Right atrium auricular region (tissue), 2 donors: ENCODE measurements at regions not wholly inside any gene's neighbourhood (a gene's known extent, or its start where the extent isn't known, plus 50 kb on each side); places are given as distances from the start of the nearest gene placed in this dataset.

Experiments
- DNase-seq: peaks from one replicate; pipeline ENCODE4 v3.0.0-alpha.2; 2019; ENCODE audit warnings: low spot score
- H3K27ac ChIP-seq, 2 donors: fragments of 200-600 bp; sonication (generic); 1 replicate in 1 of 2; 2 replicates in 1 of 2; pipeline ENCODE4 v1.5.1; 2016 to 2019
- H3K27me3 ChIP-seq, 2 donors: fragments of 200-600 bp; sonication (generic); one replicate each; pipeline versions ENCODE4 v1.5.1 to v1.6.0; 2017 to 2019
- H3K36me3 ChIP-seq: fragments of 200-600 bp; sonication (generic); one replicate; pipeline ENCODE4 v1.5.1; 2016
- H3K4me1 ChIP-seq, 2 donors: fragments of 200-600 bp; sonication (generic); one replicate each; pipeline versions ENCODE4 v1.5.1 to v1.6.0; 2017 to 2019
- H3K4me3 ChIP-seq, 2 donors: fragments of 200-600 bp; sonication (generic); 1 replicate in 1 of 2; 2 replicates in 1 of 2; pipeline ENCODE4 v1.5.1; 2017 to 2019; ENCODE audit warnings: mild to moderate bottlenecking in 1 of 2, moderate library complexity in 1 of 2
- H3K9me3 ChIP-seq, 2 donors: fragments of 200-600 bp; sonication (generic); one replicate each; pipeline ENCODE4 v1.5.1; 2019
- TF ChIP-seq, protein P1 (sequence below), 2 donors: fragments of 200-600 bp; sonication (generic); IDR thresholded peaks; one replicate each; pipeline ENCODE4 v1.5.1; 2019; ENCODE audit warnings: antibody characterized with exemption in 2 of 2

DNA sequence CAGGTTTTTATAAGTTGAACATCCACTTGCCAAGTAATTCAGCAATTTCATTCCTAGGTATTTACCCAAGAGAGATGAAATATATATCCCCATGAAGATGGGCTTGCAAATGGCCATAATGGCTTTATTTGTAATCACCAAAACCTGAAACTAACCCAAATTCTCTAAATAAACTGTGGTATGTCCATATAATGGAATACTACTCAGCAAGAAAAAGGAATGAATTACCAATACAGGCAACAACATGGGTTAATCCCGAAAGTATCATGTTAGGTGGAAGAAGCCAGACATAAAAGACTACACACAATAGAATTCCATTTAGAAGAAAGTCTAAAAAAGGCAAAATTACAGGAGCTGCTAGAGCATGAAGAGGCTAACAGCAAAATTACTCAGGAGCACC lies 101.4 kb upstream of the PPP2R2D start:
- Histone ChIP-seq H3K9me3 (peaks cover 0 to 31% of the 10 kb centered on the region in 2 donors), H3K27me3 (no peaks in the 10 kb centered on the region), H3K4me1 (no peaks in the 10 kb centered on the region), H3K4me3 (no peak overlapping the region), H3K36me3 (no peaks in the 10 kb centered on the region), H3K27ac (no peak overlapping the region)
- TF ChIP-seq, protein P1, sequence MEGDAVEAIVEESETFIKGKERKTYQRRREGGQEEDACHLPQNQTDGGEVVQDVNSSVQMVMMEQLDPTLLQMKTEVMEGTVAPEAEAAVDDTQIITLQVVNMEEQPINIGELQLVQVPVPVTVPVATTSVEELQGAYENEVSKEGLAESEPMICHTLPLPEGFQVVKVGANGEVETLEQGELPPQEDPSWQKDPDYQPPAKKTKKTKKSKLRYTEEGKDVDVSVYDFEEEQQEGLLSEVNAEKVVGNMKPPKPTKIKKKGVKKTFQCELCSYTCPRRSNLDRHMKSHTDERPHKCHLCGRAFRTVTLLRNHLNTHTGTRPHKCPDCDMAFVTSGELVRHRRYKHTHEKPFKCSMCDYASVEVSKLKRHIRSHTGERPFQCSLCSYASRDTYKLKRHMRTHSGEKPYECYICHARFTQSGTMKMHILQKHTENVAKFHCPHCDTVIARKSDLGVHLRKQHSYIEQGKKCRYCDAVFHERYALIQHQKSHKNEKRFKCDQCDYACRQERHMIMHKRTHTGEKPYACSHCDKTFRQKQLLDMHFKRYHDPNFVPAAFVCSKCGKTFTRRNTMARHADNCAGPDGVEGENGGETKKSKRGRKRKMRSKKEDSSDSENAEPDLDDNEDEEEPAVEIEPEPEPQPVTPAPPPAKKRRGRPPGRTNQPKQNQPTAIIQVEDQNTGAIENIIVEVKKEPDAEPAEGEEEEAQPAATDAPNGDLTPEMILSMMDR (IDR thresholded peaks at IDR 0.05), result no peak
- no peak for DNase-seq

- Histone ChIP-seq H3K4me1 (no peaks in the 10 kb centered on the region), H3K9me3 (peaks cover 0 to 25% of the 10 kb centered on the region in 2 donors), H3K27ac (no peak overlapping the region), H3K36me3 (no peaks in the 10 kb centered on the region), H3K27me3 (no peaks in the 10 kb centered on the region), H3K4me3 (no peak overlapping the region)
- DNase-seq, result no peak
- TF ChIP-seq, protein P1 (IDR thresholded peaks at IDR 0.05), result no peak
Observed at GRCh38 chr10:131802156-131802915, 98.5 kb upstream of the PPP2R2D start.

DNA sequence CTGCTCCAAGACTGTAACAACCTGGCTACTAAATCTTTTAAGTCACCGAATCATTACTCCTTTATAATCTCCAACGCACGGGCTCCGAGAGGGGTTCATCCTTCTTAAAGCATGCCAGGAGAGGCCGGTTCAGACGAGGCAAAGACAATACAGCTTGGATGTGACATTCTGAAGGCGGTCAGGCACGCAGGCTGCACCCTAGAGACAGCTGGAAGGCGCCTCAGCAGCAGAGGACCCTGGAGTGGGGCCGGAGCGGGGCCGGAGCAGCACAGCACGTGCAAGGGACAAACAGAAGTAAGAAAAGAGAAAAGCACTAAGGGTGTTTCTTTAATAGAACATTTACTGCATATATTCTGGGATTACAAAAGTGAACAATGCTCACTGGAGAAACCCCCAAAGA lies 97.8 kb upstream of the PPP2R2D start:
- TF ChIP-seq, protein P1 (IDR thresholded peaks at IDR 0.05), result no peak
- H3K9me3 ChIP-seq, result peaks cover 0 to 19% of the 10 kb centered on the region in 2 donors
- no peaks in the 10 kb centered on the region for H3K36me3 ChIP-seq
- no peaks in the 10 kb centered on the region for H3K4me1 ChIP-seq
- H3K27ac ChIP-seq, result no peak overlapping the region
- DNase-seq, result no peak
- H3K4me3 ChIP-seq, result no peak overlapping the region
- no peaks in the 10 kb centered on the region for H3K27me3 ChIP-seq

- no peaks in the 10 kb centered on the region for H3K4me1 ChIP-seq
- no peak overlapping the region for H3K27ac ChIP-seq
- TF ChIP-seq, protein P1 (IDR thresholded peaks at IDR 0.05), result no peak
- H3K4me3 ChIP-seq, result no peak overlapping the region
- peaks cover 0 to 9% of the 10 kb centered on the region in 2 donors for H3K9me3 ChIP-seq
- DNase-seq, result no peak
- H3K36me3 ChIP-seq, result no peaks in the 10 kb centered on the region
- no peaks in the 10 kb centered on the region for H3K27me3 ChIP-seq
Observed at GRCh38 chr10:131803860-131804425, 96.9 kb upstream of the PPP2R2D start.

DNA sequence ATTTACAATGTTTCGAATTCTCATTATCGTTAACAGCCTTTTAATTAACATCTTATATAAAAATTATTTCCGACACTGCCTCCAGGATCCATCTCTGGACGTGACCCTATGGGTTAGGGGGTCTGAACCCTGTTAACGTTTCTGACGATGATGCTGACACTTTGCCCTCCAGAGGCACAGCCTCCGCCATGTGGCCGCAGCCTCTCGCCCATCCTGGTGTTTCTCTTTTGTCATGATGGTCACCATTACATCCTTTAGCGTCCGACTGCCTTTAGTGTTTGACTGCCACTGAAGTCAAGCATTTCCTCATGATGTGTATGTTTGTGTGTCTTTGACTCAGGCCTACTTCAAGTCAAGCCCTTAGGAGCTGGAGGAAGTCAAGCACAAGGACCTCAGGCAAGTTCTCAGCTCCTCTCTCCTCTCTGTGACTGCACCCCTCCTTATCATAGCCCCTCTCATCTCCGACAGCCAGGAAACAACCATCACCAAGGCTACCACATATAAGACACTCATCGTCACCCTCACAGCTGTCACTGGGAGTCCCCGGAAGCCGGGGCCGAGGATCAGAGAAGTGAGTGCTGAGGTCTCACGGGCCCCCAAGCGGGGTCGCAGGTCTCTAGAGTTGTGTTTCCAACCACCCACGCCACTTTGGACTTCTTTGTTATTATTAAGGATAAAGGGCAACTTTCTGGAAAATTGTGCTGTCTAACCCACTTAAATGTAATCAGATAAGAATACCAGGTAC lies 96.1 kb upstream of the PPP2R2D start:
- no peaks in the 10 kb centered on the region for H3K36me3 ChIP-seq
- H3K27ac ChIP-seq, result no peak overlapping the region
- H3K9me3 ChIP-seq, result peaks cover 0 to 1% of the 10 kb centered on the region in 2 donors
- no peak overlapping the region for H3K4me3 ChIP-seq
- no peak for DNase-seq
- TF ChIP-seq, protein P1 (IDR thresholded peaks at IDR 0.05), result no peak
- no peaks in the 10 kb centered on the region for H3K27me3 ChIP-seq
- no peaks in the 10 kb centered on the region for H3K4me1 ChIP-seq
